ENCODE measurements at regions not wholly inside any gene's neighbourhood (a gene's known extent, or its start where the extent isn't known, plus 50 kb on each side); places are given as distances from the start of the nearest gene placed in this dataset.

DNA sequence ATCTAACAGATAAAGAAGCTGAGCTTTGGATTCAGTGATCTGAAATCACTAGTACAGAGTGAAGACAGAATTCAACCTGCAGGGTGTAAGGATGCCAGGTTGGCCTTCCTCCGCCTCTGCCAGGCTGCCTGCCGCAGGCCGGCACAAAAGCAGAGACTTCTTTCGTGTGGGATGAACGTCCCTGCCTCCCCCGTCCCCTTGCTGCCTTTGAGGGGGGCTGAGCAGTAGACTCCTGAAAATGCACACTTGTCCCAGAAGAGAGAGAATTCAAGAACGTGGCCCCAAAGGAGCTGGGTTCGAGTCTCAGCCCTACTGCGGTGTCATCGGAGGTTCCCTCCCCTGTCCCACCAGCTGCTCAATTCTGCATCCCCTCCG, 154.3 kb downstream of the BCL11B start:
- DNase-seq: no peak

- DNase-seq: no peak
Observed at GRCh38 chr14:99118046-99118721, 153.8 kb downstream of the BCL11B start.

- DNase-seq: no peak
Observed at GRCh38 chr14:99118946-99119345, 153.1 kb downstream of the BCL11B start.
